GM21447 (cell line): ENCODE measurements at regions not wholly inside any gene's neighbourhood (a gene's known extent, or its start where the extent isn't known, plus 50 kb on each side); places are given as distances from the start of the nearest gene placed in this dataset.

Experiments
- ATAC-seq: cut with Tn5 transposase; IDR thresholded peaks from one replicate; pipeline ENCODE4 v1.9.1; 2021; ENCODE audit not compliant: unreplicated experiment

- no peak for ATAC-seq
Observed at GRCh38 chr20:63100926-63101699, 94.3 kb upstream of the BHLHE23 start.

- no peak for ATAC-seq
Observed at GRCh38 chr20:63100174-63100925, 93.6 kb upstream of the BHLHE23 start.

- ATAC-seq: no peak
Observed at GRCh38 chr20:63099456-63100173, 92.9 kb upstream of the BHLHE23 start.

- ATAC-seq: no peak
Observed at GRCh38 chr20:63098195-63098810, 91.5 kb upstream of the BHLHE23 start.

- no peak for ATAC-seq
Observed at GRCh38 chr20:63097336-63097831, 90.6 kb upstream of the BHLHE23 start.

- ATAC-seq: no peak
Observed at GRCh38 chr20:63096681-63097335, 90.0 kb upstream of the BHLHE23 start.

GRCh38 chr20:63095718-63096654, 89.2 kb upstream of the BHLHE23 start:
- ATAC-seq: no peak

GRCh38 chr20:63094767-63095499, 88.2 kb upstream of the BHLHE23 start:
- ATAC-seq: no peak

- no peak for ATAC-seq
Observed at GRCh38 chr20:63093966-63094766, 87.4 kb upstream of the BHLHE23 start.

- no peak for ATAC-seq
Observed at GRCh38 chr20:63092660-63093215, 86.0 kb upstream of the BHLHE23 start.

GRCh38 chr20:63091901-63092659, 85.3 kb upstream of the BHLHE23 start:
- ATAC-seq: no peak

- no peak for ATAC-seq
Observed at GRCh38 chr20:63090682-63091571, 84.2 kb upstream of the BHLHE23 start.

GRCh38 chr20:63090052-63090451, 83.3 kb upstream of the BHLHE23 start:
- ATAC-seq: no peak

- ATAC-seq: no peak
Observed at GRCh38 chr20:63089051-63089907, 82.5 kb upstream of the BHLHE23 start.
